WTC11 (cell line): ENCODE measurements at regions not wholly inside any gene's neighbourhood (a gene's known extent, or its start where the extent isn't known, plus 50 kb on each side); places are given as distances from the start of the nearest gene placed in this dataset.

Experiments
- ATAC-seq: fragments of 200-7000 bp; cut with Tn5 transposase; 2 replicates; pipeline ENCODE4 v1.10.0; 2021; ENCODE audit warnings: mild to moderate bottlenecking, moderate library complexity
- CTCF ChIA-PET: fragments of 300-600 bp; sonication (Branson Sonifier 250); formaldehyde crosslinking; loops from one replicate; lab custom pipeline; 2021; ENCODE audit warnings: antibody characterized with exemption; lab: Charles Lee
- POLR2A ChIA-PET: fragments of 350-600 bp; sonication (Branson Sonifier 250); formaldehyde crosslinking; loops from one replicate; lab custom pipeline; 2021; ENCODE audit warnings: antibody characterized with exemption; lab: Charles Lee
- DNase-seq: peaks from one replicate; pipeline ENCODE4 v3.0.0; 2021; ENCODE audit warnings: low spot score
- H3K27ac Mint-ChIP-seq: 2 replicates; pipeline ENCODE4 v1.8.0; 2021; ENCODE audit warnings: mixed read lengths
- H3K27me3 Mint-ChIP-seq: 2 replicates; pipeline ENCODE4 v1.8.0; 2021; ENCODE audit warnings: low read depth, mild to moderate bottlenecking, moderate library complexity, mixed read lengths
- H3K36me3 Mint-ChIP-seq: 2 replicates; pipeline ENCODE4 v1.8.0; 2021; ENCODE audit warnings: mixed read lengths
- H3K4me1 Mint-ChIP-seq: 2 replicates; pipeline ENCODE4 v1.8.0; 2022; ENCODE audit warnings: mixed read lengths
- H3K4me3 Mint-ChIP-seq: 2 replicates; pipeline ENCODE4 v1.8.0; 2021; ENCODE audit warnings: mild to moderate bottlenecking, moderate library complexity, mixed read lengths
- H3K9me3 Mint-ChIP-seq: 2 replicates; pipeline ENCODE4 v1.8.0; 2021; ENCODE audit warnings: mixed read lengths
- ATF1 ChIP-seq: sonication (generic); formaldehyde crosslinking; IDR thresholded peaks from 2 replicates; pipeline ENCODE4 v1.8.1; 2023; ENCODE audit warnings: mild to moderate bottlenecking, moderate library complexity, missing genetic modification reagents
- ATF2 ChIP-seq: sonication (generic); formaldehyde crosslinking; IDR thresholded peaks from 2 replicates; pipeline ENCODE4 v1.8.1; 2022; ENCODE audit warnings: low read depth, missing genetic modification reagents, borderline replicate concordance
- CREB1 ChIP-seq: sonication (generic); formaldehyde crosslinking; IDR thresholded peaks from 2 replicates; pipeline ENCODE4 v1.8.0; 2023; ENCODE audit warnings: mild to moderate bottlenecking, missing genetic modification reagents
- E2F5 ChIP-seq: sonication (generic); formaldehyde crosslinking; IDR thresholded peaks from 2 replicates; pipeline ENCODE4 v1.8.1; 2022; ENCODE audit warnings: mild to moderate bottlenecking, moderate library complexity, missing genetic modification reagents
- ELF4 ChIP-seq: sonication (generic); formaldehyde crosslinking; IDR thresholded peaks from 2 replicates; pipeline ENCODE4 v1.8.1; 2022; ENCODE audit warnings: low read depth, mild to moderate bottlenecking, moderate library complexity, missing genetic modification reagents
- EMX1 ChIP-seq: fragments of 250-450 bp; sonication (Bioruptor Pico); IDR thresholded peaks from 2 replicates; pipeline ENCODE4 v1.8.0; 2021; ENCODE audit warnings: mild to moderate bottlenecking
- FOXJ3 ChIP-seq: sonication (generic); formaldehyde crosslinking; IDR thresholded peaks from 2 replicates; pipeline ENCODE4 v1.9.0; 2021; ENCODE audit warnings: missing genetic modification reagents, mild to moderate bottlenecking, borderline replicate concordance
- FOXP1 ChIP-seq: sonication (generic); formaldehyde crosslinking; IDR thresholded peaks from 2 replicates; pipeline ENCODE4 v1.8.0; 2022; ENCODE audit warnings: missing genetic modification reagents, mild to moderate bottlenecking, moderate library complexity, borderline replicate concordance
- FOXP4 ChIP-seq: sonication (generic); formaldehyde crosslinking; IDR thresholded peaks from 2 replicates; pipeline ENCODE4 v1.8.0; 2022; ENCODE audit warnings: mild to moderate bottlenecking, missing genetic modification reagents
- GTF2I ChIP-seq: fragments of 250-450 bp; sonication (Bioruptor Pico); conservative IDR thresholded peaks from 2 replicates; pipeline ENCODE4 v1.4.0; 2021; ENCODE audit warnings: mild to moderate bottlenecking
- JAZF1 ChIP-seq: fragments of 250-450 bp; sonication (Bioruptor Pico); IDR thresholded peaks from 2 replicates; pipeline ENCODE4 v1.9.0; 2021; ENCODE audit warnings: moderate library complexity, mild to moderate bottlenecking, inconsistent platforms
- KAT7 ChIP-seq: sonication (generic); formaldehyde crosslinking; IDR thresholded peaks from 2 replicates; pipeline ENCODE4 v1.8.1; 2023; ENCODE audit warnings: missing genetic modification reagents, mild to moderate bottlenecking, borderline replicate concordance
- PRDM15 ChIP-seq: sonication (generic); formaldehyde crosslinking; IDR thresholded peaks from 2 replicates; pipeline ENCODE4 v1.8.0; 2022; ENCODE audit warnings: missing genetic modification reagents
- TEAD1 ChIP-seq: sonication (generic); formaldehyde crosslinking; IDR thresholded peaks from 2 replicates; pipeline ENCODE4 v1.8.0; 2022; ENCODE audit warnings: mild to moderate bottlenecking, missing genetic modification reagents
- USF1 ChIP-seq: sonication (generic); formaldehyde crosslinking; IDR thresholded peaks from 2 replicates; pipeline ENCODE4 v1.8.0; 2022; ENCODE audit warnings: mild to moderate bottlenecking, missing genetic modification reagents
- ZBTB21 ChIP-seq: sonication (generic); formaldehyde crosslinking; IDR thresholded peaks from 2 replicates; pipeline ENCODE4 v1.8.1; 2023; ENCODE audit warnings: mild to moderate bottlenecking, missing genetic modification reagents, borderline replicate concordance
- ZNF263 ChIP-seq: sonication (generic); formaldehyde crosslinking; IDR thresholded peaks from 2 replicates; pipeline ENCODE4 v1.8.1; 2022; ENCODE audit warnings: low read depth, mild to moderate bottlenecking, moderate library complexity, missing genetic modification reagents
- ZNF416 ChIP-seq: fragments of 250-450 bp; sonication (Bioruptor Pico); IDR thresholded peaks from 2 replicates; pipeline ENCODE4 v1.9.0; 2021; ENCODE audit warnings: mild to moderate bottlenecking, inconsistent platforms
- TF ChIP-seq, protein P1 (sequence below): sonication (generic); formaldehyde crosslinking; IDR thresholded peaks from 2 replicates; pipeline ENCODE4 v1.8.1; 2022; ENCODE audit warnings: missing genetic modification reagents, borderline replicate concordance
- TF ChIP-seq, protein P2 (sequence below): sonication (generic); formaldehyde crosslinking; IDR thresholded peaks from 2 replicates; pipeline ENCODE4 v1.8.0; 2022; ENCODE audit warnings: mild to moderate bottlenecking, missing genetic modification reagents
- TF ChIP-seq, protein P3 (sequence below): fragments of 250-450 bp; sonication (Bioruptor Pico); IDR thresholded peaks from 2 replicates; pipeline ENCODE4 v1.9.0; 2021; ENCODE audit warnings: mild to moderate bottlenecking
- TF ChIP-seq, protein P4 (sequence below): sonication (generic); formaldehyde crosslinking; IDR thresholded peaks from 2 replicates; pipeline ENCODE4 v1.8.1; 2023; ENCODE audit warnings: mild to moderate bottlenecking, missing genetic modification reagents, moderate library complexity

DNA sequence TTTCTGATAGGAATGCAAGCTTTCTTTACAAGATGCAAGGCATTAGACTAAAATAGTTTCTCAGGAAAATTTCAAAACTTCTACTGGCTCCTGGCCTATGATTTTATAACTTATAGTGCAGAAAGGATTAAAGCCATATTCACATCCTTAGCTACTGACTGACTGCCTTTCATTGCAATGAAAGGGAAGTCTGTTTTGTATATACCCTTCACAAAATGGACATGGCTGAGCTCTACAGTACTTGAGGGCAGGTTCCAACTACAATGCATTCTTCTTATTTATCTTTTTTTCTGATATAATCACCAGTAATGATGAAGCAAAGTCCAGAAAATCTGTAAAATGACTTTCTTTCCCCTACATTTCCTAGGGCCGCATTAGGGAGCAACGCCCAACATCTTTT, 100.5 kb upstream of the ESRRG start:
- Mint-ChIP-seq H3K9me3 (0 out of 2 replicates have a peak, but pooled peaks cover under 1% of the 10 kb centered on the region), H3K36me3 (no peaks in the 10 kb centered on the region), H3K27me3 (peaks cover 6% of the 10 kb centered on the region; the same call in 1 of the 2 replicates), H3K4me1 (peaks cover 53% of the 10 kb centered on the region), H3K4me3 (no peak overlapping the region), H3K27ac (no peak overlapping the region)
- ChIA-PET CTCF (no interaction called here), POLR2A (no interaction called here)
- ATAC-seq (no peak), DNase-seq (no peak)
- no peak for TF ChIP-seq ATF1 (CRISPR knock-in tag)
- no peak for TF ChIP-seq FOXP4
- no peak for TF ChIP-seq ATF2 (CRISPR knock-in tag)
- TF ChIP-seq GTF2I = no peak
- TF ChIP-seq FOXP1 (CRISPR knock-in tag) = no peak
- no peak for TF ChIP-seq EMX1 (CRISPR knock-in tag)
- TF ChIP-seq KAT7 (CRISPR knock-in tag) = no peak
- TF ChIP-seq, protein P1, sequence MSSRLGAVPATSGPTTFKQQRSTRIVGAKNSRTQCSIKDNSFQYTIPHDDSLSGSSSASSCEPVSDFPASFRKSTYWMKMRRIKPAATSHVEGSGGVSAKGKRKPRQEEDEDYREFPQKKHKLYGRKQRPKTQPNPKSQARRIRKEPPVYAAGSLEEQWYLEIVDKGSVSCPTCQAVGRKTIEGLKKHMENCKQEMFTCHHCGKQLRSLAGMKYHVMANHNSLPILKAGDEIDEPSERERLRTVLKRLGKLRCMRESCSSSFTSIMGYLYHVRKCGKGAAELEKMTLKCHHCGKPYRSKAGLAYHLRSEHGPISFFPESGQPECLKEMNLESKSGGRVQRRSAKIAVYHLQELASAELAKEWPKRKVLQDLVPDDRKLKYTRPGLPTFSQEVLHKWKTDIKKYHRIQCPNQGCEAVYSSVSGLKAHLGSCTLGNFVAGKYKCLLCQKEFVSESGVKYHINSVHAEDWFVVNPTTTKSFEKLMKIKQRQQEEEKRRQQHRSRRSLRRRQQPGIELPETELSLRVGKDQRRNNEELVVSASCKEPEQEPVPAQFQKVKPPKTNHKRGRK (CRISPR knock-in tag) = no peak
- no peak for TF ChIP-seq JAZF1 (CRISPR knock-in tag)
- TF ChIP-seq, protein P2, sequence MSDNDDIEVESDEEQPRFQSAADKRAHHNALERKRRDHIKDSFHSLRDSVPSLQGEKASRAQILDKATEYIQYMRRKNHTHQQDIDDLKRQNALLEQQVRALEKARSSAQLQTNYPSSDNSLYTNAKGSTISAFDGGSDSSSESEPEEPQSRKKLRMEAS = no peak
- no peak for TF ChIP-seq E2F5

DNA sequence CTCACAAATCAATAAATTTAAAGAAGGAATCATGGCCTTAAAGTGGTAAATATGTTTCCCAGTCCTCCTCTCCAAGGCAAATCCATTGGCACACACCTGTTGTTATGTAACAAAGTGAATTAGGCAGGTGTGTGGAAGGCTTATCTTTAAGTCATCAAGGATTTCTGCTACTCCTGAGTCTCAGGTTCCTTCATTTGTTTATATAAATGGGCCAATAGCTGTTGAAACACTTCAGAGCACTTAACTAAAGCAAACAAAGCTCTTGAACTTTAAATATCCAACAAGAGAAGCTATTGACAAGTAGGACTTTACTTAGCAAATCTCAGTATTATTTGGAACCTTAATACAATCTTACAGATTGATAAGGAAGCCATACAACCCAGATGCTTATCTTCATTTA, 99.3 kb upstream of the ESRRG start:
- peaks cover 9% of the 10 kb centered on the region; the same call in 1 of the 2 replicates for H3K27me3 Mint-ChIP-seq
- DNase-seq (no peak), ATAC-seq (no peak)
- ChIA-PET CTCF (no interaction called here), POLR2A (interaction anchor here (1.0 kb wide), 1 partner anchor 9 kb away, joined by 3 read pairs; no protein-coding TSS in a partner anchor)
- H3K4me3 Mint-ChIP-seq = no peak overlapping the region
- no peak overlapping the region for H3K27ac Mint-ChIP-seq
- peaks cover 61% of the 10 kb centered on the region for H3K4me1 Mint-ChIP-seq
- no peaks in the 10 kb centered on the region for H3K36me3 Mint-ChIP-seq
- H3K9me3 Mint-ChIP-seq = 0 out of 2 replicates have a peak, but pooled peaks cover 3% of the 10 kb centered on the region
- TF ChIP-seq, protein P3, sequence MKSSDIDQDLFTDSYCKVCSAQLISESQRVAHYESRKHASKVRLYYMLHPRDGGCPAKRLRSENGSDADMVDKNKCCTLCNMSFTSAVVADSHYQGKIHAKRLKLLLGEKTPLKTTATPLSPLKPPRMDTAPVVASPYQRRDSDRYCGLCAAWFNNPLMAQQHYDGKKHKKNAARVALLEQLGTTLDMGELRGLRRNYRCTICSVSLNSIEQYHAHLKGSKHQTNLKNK (CRISPR knock-in tag) = no peak
- no peak for TF ChIP-seq ZNF416 (CRISPR knock-in tag)
- TF ChIP-seq, protein P4, sequence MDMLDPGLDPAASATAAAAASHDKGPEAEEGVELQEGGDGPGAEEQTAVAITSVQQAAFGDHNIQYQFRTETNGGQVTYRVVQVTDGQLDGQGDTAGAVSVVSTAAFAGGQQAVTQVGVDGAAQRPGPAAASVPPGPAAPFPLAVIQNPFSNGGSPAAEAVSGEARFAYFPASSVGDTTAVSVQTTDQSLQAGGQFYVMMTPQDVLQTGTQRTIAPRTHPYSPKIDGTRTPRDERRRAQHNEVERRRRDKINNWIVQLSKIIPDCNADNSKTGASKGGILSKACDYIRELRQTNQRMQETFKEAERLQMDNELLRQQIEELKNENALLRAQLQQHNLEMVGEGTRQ (CRISPR knock-in tag) = no peak
- no peak for TF ChIP-seq PRDM15 (CRISPR knock-in tag)
- TF ChIP-seq ELF4 (CRISPR knock-in tag) = no peak
- TF ChIP-seq ZNF263 (CRISPR knock-in tag) = no peak
- TF ChIP-seq CREB1 (CRISPR knock-in tag) = no peak
- TF ChIP-seq USF1 (CRISPR knock-in tag) = no peak
- TF ChIP-seq FOXJ3 (CRISPR knock-in tag) = no peak
- TF ChIP-seq ZBTB21 (CRISPR knock-in tag) = no peak
- TF ChIP-seq TEAD1 (CRISPR knock-in tag) = no peak
